MCF 10A (cell line): ENCODE measurements at regions not wholly inside any gene's neighbourhood (a gene's known extent, or its start where the extent isn't known, plus 50 kb on each side); places are given as distances from the start of the nearest gene placed in this dataset.
A peak's percentile ranks its signal among the peaks of the same experiment; 100 is the strongest.

Experiments
- BruUV-seq: library from RNA; stranded (reverse); fragments of 400-500 nt; replicated peaks from 2 replicates; lab custom pipeline; 2021; lab: Mats Ljungman, UMichigan
- CTCF ChIA-PET: fragments of 300-600 bp; sonication (Branson Sonifier 250); formaldehyde crosslinking; extraction: SDS; loops from one replicate; lab custom pipeline; 2021; ENCODE audit warnings: antibody characterized with exemption, inconsistent platforms; lab: Yijun Ruan, JAX
- POLR2A ChIA-PET: fragments of 300-600, 350-650 bp; sonication (Branson Sonifier 250); formaldehyde crosslinking; extraction: SDS; loops from one replicate; lab custom pipeline; 2020; ENCODE audit warnings: antibody characterized with exemption, inconsistent platforms; lab: Yijun Ruan, JAX
- DNase-seq: peaks from one replicate; pipeline ENCODE4 v3.0.0-alpha.2; 2018; ENCODE audit not compliant: unreplicated experiment
- H3K27ac Mint-ChIP-seq: one replicate; pipeline ENCODE4 v1.8.0; 2022; ENCODE audit warnings: mild to moderate bottlenecking, low read depth, mixed read lengths; ENCODE audit not compliant: unreplicated experiment
- H3K27me3 Mint-ChIP-seq: one replicate; pipeline ENCODE4 v1.8.0; 2022; ENCODE audit warnings: mixed read lengths; ENCODE audit not compliant: insufficient read depth, unreplicated experiment
- H3K36me3 Mint-ChIP-seq: one replicate; pipeline ENCODE4 v1.8.0; 2022; ENCODE audit warnings: mild to moderate bottlenecking, moderate library complexity, mixed read lengths; ENCODE audit not compliant: insufficient read depth, unreplicated experiment
- H3K4me1 Mint-ChIP-seq: one replicate; pipeline ENCODE4 v1.8.0; 2022; ENCODE audit warnings: mixed read lengths; ENCODE audit not compliant: insufficient read depth, unreplicated experiment
- H3K4me3 Mint-ChIP-seq: one replicate; pipeline ENCODE4 v1.8.0; 2022; ENCODE audit warnings: mild to moderate bottlenecking, moderate library complexity, mixed read lengths; ENCODE audit not compliant: unreplicated experiment
- H3K9me3 Mint-ChIP-seq: one replicate; pipeline ENCODE4 v1.8.0; 2022; ENCODE audit warnings: mixed read lengths; ENCODE audit not compliant: unreplicated experiment
- intact Hi-C: fragments of 100-400 bp; cut with micrococcal nuclease; formaldehyde crosslinking; loops from 2 replicates; pipeline ENCODE4 v1.14.1; 2022
- TF ChIP-seq, protein P1 (sequence below): fragments of 200-600 bp; IDR thresholded peaks from one replicate; pipeline ENCODE4 v1.8.0; 2022; ENCODE audit warnings: antibody characterized with exemption, mild to moderate bottlenecking; ENCODE audit not compliant: unreplicated experiment

DNA sequence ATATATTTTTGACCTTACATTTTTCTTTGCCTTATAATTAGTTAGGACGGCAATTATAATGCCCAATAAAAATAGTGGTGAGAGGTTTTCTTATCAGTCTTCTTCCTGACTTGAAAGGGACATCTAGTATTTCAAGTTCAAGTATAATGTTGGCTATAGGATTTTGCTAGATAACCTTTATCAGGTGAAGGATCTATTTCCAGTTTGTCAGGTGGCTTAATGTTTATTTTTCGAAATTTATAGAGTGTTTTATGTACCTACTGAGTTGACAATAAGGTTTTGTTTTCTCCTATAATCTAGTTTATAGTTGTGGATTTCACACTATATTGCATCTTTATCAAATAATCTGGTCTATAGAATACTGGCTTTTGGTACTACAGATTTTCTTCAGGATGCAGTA is 351.8 kb upstream of the FGF13 start:
- no TSS peak for BruUV-seq
- Mint-ChIP-seq H3K36me3 (no peaks in the 10 kb centered on the region), H3K27me3 (no peaks in the 10 kb centered on the region), H3K4me3 (no peak overlapping the region), H3K9me3 (peaks cover 26% of the 10 kb centered on the region), H3K27ac (no peak overlapping the region), H3K4me1 (peaks cover 16% of the 10 kb centered on the region)
- ChIA-PET CTCF (no interaction called here), POLR2A (no interaction called here)
- DNase-seq, result no peak
- TF ChIP-seq, protein P1, sequence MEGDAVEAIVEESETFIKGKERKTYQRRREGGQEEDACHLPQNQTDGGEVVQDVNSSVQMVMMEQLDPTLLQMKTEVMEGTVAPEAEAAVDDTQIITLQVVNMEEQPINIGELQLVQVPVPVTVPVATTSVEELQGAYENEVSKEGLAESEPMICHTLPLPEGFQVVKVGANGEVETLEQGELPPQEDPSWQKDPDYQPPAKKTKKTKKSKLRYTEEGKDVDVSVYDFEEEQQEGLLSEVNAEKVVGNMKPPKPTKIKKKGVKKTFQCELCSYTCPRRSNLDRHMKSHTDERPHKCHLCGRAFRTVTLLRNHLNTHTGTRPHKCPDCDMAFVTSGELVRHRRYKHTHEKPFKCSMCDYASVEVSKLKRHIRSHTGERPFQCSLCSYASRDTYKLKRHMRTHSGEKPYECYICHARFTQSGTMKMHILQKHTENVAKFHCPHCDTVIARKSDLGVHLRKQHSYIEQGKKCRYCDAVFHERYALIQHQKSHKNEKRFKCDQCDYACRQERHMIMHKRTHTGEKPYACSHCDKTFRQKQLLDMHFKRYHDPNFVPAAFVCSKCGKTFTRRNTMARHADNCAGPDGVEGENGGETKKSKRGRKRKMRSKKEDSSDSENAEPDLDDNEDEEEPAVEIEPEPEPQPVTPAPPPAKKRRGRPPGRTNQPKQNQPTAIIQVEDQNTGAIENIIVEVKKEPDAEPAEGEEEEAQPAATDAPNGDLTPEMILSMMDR, result no peak
- intact Hi-C loops, result no loop called here

DNA sequence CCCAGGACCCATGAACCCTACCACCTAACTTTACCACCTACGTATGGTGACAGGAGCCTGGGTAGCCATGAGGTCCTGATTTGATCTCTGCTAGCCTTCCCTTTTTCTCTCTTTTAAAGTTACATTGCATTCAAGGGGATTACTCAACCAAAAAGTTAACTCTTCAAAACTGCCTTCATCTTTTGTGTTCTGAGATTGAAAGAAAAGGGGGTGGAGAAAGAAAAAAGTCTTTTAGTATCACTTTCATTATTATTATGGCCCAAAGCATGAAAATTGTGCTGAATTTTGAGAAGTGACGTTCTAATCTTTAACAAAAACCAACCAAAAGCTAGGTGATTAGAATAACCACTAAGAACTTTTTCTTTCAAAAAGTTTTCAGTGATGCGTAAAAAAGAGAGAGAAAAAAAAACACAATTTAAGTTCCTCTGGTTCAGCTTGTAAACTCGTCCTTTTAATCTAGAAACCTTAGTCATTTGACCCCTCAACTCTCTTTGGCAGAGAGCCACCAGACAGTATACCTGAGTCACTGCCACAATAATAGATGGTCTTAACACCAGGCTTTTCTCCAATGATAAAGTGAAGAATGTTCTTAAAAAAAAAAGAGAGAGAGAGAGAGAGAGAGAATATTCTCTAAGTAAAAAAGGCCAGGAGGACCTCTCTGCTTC is 347.4 kb upstream of the FGF13 start:
- BruUV-seq, result no TSS peak
- ChIA-PET CTCF (no interaction called here), POLR2A (no interaction called here)
- Mint-ChIP-seq H3K4me1 (peaks cover 6% of the 10 kb centered on the region), H3K27me3 (no peaks in the 10 kb centered on the region), H3K9me3 (peaks cover 9% of the 10 kb centered on the region), H3K4me3 (peak overlapping the region; percentile 6), H3K27ac (no peak overlapping the region), H3K36me3 (no peaks in the 10 kb centered on the region)
- intact Hi-C loops, result no loop called here
- peak; percentile 73 for DNase-seq
- TF ChIP-seq, protein P1, result no peak

DNA sequence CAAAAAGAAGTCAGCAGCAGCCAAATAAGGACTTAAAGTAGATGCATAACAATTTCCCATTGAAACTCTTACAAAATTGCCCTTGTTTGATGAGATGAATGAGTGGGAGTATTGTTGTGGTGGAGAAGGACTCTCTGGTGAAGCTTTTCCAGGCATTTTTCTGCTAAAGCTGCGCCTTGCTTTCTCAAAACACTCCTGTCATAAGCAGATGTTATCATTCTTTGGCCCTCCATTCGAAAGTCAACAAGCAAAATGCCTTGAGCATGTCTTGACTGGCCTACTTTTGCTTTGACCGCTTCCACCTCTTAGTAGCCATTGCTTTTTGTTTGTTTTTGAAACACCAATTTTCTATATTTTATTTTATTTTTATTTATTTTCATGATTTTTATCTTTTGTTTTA is 340.9 kb upstream of the FGF13 start:
- BruUV-seq, result no TSS peak
- H3K9me3 Mint-ChIP-seq, result peaks cover 9% of the 10 kb centered on the region
- H3K4me3 Mint-ChIP-seq, result no peak overlapping the region
- intact Hi-C loops, result no loop called here
- no peak for DNase-seq
- H3K36me3 Mint-ChIP-seq, result no peaks in the 10 kb centered on the region
- no peaks in the 10 kb centered on the region for H3K27me3 Mint-ChIP-seq
- no peak overlapping the region for H3K27ac Mint-ChIP-seq
- TF ChIP-seq, protein P1, result no peak
- POLR2A ChIA-PET, result no interaction called here
- no peaks in the 10 kb centered on the region for H3K4me1 Mint-ChIP-seq
- CTCF ChIA-PET, result no interaction called here

DNA sequence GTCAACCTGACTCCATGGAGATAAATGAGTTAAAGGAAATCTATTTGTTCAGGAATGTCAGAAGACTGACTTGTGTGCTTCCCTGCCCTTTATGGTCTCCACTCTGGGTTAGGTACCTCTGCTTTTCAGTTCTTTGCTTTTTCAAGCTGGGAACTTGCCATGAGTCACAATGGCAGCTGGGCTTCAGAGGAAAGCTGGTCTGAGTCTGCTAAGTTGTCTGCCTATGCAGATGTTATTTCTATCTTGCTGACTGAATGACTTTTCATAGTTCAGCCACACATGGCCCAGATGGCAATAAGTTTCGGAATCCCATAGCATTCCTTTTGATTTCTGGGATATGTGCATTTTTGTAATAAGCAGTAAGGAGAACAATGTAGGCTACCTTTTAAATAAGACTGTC is 337.9 kb upstream of the FGF13 start:
- DNase-seq, result no peak
- CTCF ChIA-PET, result no interaction called here
- BruUV-seq, result no TSS peak
- Mint-ChIP-seq H3K4me1 (no peaks in the 10 kb centered on the region), H3K4me3 (no peak overlapping the region), H3K36me3 (no peaks in the 10 kb centered on the region), H3K27me3 (no peaks in the 10 kb centered on the region), H3K9me3 (peaks cover 13% of the 10 kb centered on the region), H3K27ac (no peak overlapping the region)
- intact Hi-C loops, result no loop called here
- TF ChIP-seq, protein P1, result no peak
- POLR2A ChIA-PET, result no interaction called here
